ENCODE measurements at regions not wholly inside any gene's neighbourhood (a gene's known extent, or its start where the extent isn't known, plus 50 kb on each side); places are given as distances from the start of the nearest gene placed in this dataset.

DNA sequence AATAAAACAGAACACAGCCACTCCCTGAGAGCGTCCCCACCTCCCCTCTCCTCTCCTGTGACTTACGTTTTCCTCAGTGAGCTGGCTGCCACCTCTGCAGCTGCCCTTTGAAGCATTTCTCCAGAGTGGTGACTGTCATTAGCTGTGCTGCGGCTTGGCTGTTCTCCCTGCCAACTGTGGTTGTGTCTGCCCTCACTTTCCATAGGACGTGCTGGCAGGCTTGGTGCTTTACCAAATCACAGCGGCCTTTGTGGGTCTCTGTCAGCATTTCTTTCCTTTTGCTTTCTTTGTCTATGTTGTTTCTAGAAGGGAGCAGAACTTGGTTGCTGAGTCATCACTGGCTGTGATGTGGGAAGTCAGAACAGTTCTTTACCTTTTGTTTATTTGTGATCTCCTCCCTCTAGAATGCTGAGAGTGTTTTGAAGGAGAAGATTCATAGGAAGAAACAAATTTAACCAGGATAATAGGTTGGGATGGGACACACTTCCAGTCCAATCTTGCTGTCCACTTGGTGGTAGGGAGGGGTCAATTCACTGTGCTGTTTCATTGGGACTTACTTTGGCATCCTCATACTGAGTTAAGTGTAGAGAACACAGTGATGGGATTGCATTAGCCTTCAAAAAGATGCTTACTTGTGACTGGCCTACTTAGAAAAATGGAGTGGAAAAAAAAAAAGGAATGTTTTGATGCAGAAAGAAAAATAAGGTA is 88.2 kb downstream of the TMX1 start:
- no peak overlapping the region for H3K4me3 ChIP-seq (ENCODE audit: low read depth, low read length)
- ChIA-PET POLR2A (interaction anchor here (0.6 kb wide), 1 partner anchor 42 kb away, joined by 9 read pairs; no protein-coding TSS in a partner anchor), CTCF (interaction anchor here (0.7 kb wide), 1 partner anchor 129 kb away, joined by 4 read pairs; no protein-coding TSS in a partner anchor)
- H3K27ac ChIP-seq (ENCODE audit: extremely low read depth, low read depth, low read length): no peak overlapping the region
- H3K36me3 ChIP-seq (ENCODE audit: control insufficient read depth in 2 of 2, insufficient read depth in 1 of 2, low read length in 2 of 2): no peaks in the 10 kb centered on the region
- no peaks in the 10 kb centered on the region for H3K9me3 ChIP-seq (ENCODE audit: control insufficient read depth, insufficient read depth, low read depth, low read length)
- TF ChIP-seq KLF8 (tag by site-specific recombination; IDR thresholded peaks at IDR 0.05) (no peak), ZNF501 (tag by site-specific recombination; IDR thresholded peaks at IDR 0.05) (no peak), SALL2 (tag by site-specific recombination; IDR thresholded peaks at IDR 0.05; ENCODE audit: borderline replicate concordance) (no peak), WT1 (tag by site-specific recombination; IDR thresholded peaks at IDR 0.05) (no peak)
- TF ChIP-seq, protein P1, sequence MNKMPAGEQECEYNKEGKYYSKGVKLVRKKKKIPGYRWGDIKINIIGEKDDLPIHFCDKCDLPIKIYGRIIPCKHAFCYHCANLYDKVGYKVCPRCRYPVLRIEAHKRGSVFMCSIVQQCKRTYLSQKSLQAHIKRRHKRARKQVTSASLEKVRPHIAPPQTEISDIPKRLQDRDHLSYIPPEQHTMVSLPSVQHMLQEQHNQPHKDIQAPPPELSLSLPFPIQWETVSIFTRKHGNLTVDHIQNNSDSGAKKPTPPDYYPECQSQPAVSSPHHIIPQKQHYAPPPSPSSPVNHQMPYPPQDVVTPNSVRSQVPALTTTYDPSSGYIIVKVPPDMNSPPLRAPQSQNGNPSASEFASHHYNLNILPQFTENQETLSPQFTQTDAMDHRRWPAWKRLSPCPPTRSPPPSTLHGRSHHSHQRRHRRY (tag by site-specific recombination; IDR thresholded peaks at IDR 0.05): no peak
- no peaks in the 10 kb centered on the region for H3K4me1 ChIP-seq (ENCODE audit: control insufficient read depth, insufficient read depth, low read length)

DNA sequence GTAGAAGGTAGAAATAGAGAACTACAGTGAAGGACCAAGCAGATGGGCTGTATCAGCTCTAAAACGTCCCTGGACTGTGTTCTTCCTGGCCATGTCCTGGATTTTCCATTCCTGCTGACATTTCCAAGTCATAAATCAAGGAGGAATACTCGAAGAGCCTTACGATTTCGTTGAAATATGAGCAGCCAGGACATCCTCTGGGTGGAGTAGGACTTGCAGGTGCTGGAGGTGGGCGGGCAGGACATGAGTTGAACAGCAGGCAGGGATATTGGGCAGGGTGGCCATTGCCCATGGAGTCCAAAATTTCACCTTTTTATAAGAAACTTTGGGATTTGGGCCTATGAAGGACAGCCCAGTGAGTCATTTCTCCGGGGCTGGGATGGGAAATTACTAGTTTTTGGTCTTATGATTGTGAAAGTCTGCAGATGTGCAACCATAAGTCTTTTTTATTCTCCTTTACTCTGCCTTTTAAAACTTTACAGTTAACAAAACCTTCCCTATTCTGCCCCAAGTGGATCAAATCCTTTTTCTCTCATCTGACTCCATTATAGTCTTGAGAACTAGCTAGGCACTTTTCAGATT is 88.8 kb downstream of the TMX1 start:
- Histone ChIP-seq H3K4me1 (ENCODE audit: control insufficient read depth, insufficient read depth, low read length) (no peaks in the 10 kb centered on the region), H3K27ac (ENCODE audit: extremely low read depth, low read depth, low read length) (no peak overlapping the region), H3K36me3 (ENCODE audit: control insufficient read depth in 2 of 2, insufficient read depth in 1 of 2, low read length in 2 of 2) (no peaks in the 10 kb centered on the region), H3K9me3 (ENCODE audit: control insufficient read depth, insufficient read depth, low read depth, low read length) (no peaks in the 10 kb centered on the region), H3K4me3 (ENCODE audit: low read depth, low read length) (no peak overlapping the region)
- no peak for TF ChIP-seq GLIS1 (tag by site-specific recombination; IDR thresholded peaks at IDR 0.05)
- POLR2A ChIA-PET: no interaction called here
- CTCF ChIA-PET: interaction anchor here (0.6 to 0.7 kb wide), 3 partner anchors 92 to 247 kb away, joined by 3 to 4 read pairs (median 3); no protein-coding TSS in a partner anchor

DNA sequence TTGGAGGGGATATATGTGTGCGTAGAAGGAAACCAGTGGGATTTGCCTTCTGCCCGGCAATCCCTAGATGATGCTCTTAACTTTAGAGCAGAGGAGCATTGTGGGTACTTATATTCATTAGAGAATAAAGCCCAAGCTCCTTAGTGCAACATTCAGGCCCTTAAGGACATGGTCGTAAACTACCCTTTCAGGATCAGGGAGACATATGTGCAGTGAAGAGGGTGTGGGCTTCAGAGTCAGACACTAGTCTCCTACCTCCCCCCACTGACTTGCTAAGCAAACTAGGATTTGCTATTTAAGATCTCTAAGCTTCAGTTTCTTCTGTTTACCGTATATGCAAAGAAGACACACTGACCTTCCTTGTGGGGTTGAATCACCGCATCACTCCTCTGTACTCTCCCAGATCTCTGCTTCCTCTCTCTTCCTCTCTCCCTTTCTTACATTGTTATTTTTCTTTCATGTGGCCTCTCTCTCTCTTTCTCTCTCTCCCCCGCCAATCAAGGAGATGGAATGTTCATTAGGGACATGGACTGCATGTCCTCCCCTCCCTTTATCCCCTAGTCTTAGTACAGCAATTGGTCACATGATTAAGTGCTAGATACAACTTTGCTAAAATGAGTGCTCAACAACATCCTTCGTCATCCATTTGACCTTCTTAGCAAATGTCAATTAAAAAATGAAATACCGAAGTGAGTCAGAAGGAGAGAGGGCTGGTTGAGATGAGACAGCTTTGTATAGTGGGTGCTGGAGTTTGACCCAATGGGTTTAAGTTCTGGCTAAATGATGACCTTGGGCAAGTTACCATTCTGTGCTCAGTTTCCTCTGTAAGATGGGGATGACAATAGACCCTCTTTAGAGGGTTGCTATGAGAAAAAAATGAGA is 91.7 kb downstream of the TMX1 start:
- ChIA-PET CTCF (interaction anchor here (0.6 to 1.0 kb wide), 3 partner anchors 22 to 256 kb away, joined by 4 to 5 read pairs (median 4); no protein-coding TSS in a partner anchor), POLR2A (no interaction called here)
- Histone ChIP-seq H3K27ac (ENCODE audit: extremely low read depth, low read depth, low read length) (no peak overlapping the region), H3K9me3 (ENCODE audit: control insufficient read depth, insufficient read depth, low read depth, low read length) (no peaks in the 10 kb centered on the region), H3K36me3 (ENCODE audit: control insufficient read depth in 2 of 2, insufficient read depth in 1 of 2, low read length in 2 of 2) (no peaks in the 10 kb centered on the region), H3K4me3 (ENCODE audit: low read depth, low read length) (no peak overlapping the region), H3K4me1 (ENCODE audit: control insufficient read depth, insufficient read depth, low read length) (no peaks in the 10 kb centered on the region)
- TF ChIP-seq, protein P2, sequence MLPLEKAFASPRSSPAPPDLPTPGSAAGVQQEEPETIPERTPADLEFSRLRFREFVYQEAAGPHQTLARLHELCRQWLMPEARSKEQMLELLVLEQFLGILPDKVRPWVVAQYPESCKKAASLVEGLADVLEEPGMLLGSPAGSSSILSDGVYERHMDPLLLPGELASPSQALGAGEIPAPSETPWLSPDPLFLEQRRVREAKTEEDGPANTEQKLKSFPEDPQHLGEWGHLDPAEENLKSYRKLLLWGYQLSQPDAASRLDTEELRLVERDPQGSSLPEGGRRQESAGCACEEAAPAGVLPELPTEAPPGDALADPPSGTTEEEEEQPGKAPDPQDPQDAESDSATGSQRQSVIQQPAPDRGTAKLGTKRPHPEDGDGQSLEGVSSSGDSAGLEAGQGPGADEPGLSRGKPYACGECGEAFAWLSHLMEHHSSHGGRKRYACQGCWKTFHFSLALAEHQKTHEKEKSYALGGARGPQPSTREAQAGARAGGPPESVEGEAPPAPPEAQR (tag by site-specific recombination; IDR thresholded peaks at IDR 0.05): no peak
- TF ChIP-seq ZNF785 (tag by site-specific recombination; IDR thresholded peaks at IDR 0.05): no peak
- no peak for TF ChIP-seq REPIN1 (tag by site-specific recombination; IDR thresholded peaks at IDR 0.05; ENCODE audit: low read depth)
- no peak for TF ChIP-seq ZNF629 (tag by site-specific recombination; IDR thresholded peaks at IDR 0.05)
- TF ChIP-seq, protein P3, sequence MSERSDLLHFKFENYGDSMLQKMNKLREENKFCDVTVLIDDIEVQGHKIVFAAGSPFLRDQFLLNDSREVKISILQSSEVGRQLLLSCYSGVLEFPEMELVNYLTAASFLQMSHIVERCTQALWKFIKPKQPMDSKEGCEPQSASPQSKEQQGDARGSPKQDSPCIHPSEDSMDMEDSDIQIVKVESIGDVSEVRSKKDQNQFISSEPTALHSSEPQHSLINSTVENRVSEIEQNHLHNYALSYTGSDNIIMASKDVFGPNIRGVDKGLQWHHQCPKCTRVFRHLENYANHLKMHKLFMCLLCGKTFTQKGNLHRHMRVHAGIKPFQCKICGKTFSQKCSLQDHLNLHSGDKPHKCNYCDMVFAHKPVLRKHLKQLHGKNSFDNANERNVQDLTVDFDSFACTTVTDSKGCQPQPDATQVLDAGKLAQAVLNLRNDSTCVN (tag by site-specific recombination; optimal IDR thresholded peaks at IDR 0.05): no peak
- TF ChIP-seq, protein P4, sequence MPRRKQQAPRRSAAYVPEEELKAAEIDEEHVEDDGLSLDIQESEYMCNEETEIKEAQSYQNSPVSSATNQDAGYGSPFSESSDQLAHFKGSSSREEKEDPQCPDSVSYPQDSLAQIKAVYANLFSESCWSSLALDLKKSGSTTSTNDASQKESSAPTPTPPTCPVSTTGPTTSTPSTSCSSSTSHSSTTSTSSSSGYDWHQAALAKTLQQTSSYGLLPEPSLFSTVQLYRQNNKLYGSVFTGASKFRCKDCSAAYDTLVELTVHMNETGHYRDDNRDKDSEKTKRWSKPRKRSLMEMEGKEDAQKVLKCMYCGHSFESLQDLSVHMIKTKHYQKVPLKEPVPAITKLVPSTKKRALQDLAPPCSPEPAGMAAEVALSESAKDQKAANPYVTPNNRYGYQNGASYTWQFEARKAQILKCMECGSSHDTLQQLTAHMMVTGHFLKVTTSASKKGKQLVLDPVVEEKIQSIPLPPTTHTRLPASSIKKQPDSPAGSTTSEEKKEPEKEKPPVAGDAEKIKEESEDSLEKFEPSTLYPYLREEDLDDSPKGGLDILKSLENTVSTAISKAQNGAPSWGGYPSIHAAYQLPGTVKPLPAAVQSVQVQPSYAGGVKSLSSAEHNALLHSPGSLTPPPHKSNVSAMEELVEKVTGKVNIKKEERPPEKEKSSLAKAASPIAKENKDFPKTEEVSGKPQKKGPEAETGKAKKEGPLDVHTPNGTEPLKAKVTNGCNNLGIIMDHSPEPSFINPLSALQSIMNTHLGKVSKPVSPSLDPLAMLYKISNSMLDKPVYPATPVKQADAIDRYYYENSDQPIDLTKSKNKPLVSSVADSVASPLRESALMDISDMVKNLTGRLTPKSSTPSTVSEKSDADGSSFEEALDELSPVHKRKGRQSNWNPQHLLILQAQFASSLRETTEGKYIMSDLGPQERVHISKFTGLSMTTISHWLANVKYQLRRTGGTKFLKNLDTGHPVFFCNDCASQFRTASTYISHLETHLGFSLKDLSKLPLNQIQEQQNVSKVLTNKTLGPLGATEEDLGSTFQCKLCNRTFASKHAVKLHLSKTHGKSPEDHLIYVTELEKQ (tag by site-specific recombination; IDR thresholded peaks at IDR 0.05; ENCODE audit: borderline replicate concordance): no peak
- no peak for TF ChIP-seq ZNF18 (tag by site-specific recombination; IDR thresholded peaks at IDR 0.05)
- TF ChIP-seq KLF1 (tag by site-specific recombination; IDR thresholded peaks at IDR 0.05): no peak
- no peak for TF ChIP-seq ZNF488 (tag by site-specific recombination; IDR thresholded peaks at IDR 0.05)
- no peak for TF ChIP-seq ZNF514 (tag by site-specific recombination; IDR thresholded peaks at IDR 0.05)
